ENCODE measurements at regions not wholly inside any gene's neighbourhood (a gene's known extent, or its start where the extent isn't known, plus 50 kb on each side); places are given as distances from the start of the nearest gene placed in this dataset.

DNA sequence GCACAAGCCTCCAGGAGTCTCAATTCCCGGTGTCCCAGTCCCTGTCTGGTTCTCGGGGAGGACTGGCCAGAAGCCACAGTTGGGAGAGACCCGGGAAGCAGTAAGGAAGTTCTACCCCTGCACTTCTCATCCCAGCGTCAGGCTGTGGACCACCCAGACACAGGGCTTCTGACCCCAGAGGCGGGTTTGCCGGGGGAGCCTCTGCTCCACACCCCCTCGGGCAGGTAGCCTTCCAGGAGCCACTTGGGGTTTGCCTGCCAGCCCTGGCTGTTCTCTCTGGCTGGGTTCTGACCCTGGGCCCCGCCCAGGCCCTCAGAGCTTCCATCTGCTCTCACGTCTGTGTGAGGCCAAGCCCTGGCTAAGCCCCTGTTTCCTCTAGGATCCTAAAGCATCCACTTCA is 94.4 kb upstream of the GPC1 start:
- DNase-seq (ENCODE audit: low spot score), result no peak

DNA sequence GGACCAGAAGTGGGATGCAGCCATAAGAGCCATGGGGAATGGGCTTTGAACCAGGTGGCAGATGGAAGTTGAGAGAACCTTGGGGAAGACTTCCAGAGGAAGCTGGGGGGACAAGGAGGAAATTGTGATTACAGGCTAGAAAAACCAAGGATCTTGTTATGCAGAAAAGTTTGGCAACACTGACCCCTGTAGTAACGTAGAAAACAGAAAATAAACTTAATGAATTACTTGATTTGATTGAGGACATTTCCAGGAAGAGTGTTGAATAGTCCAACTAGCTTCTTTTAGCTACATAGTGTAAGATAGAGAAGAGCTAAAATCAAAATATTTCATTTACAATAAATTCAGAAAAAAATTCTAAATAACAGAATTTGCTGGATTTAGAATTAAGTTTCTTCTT is 91.9 kb upstream of the GPC1 start:
- no peak for DNase-seq (ENCODE audit: low spot score)

DNA sequence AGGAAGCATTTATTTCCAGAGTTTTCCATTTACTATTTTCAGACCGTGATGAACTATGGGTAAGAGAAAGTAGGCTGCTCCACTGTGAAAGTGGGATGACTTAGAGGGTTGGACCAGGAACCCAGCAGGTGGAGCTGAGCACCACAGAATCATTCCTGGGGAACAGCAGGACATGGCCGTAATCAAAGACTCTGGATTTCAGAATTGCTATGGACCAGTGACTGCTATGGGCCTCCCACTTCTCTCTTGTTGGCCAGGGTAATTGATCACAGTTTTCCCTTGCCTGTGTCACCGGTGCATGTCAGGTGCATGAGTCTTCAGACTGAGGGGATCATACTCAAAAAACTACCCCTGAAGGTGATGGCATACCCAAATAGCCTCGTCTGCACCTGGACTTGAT is 90.6 kb upstream of the GPC1 start:
- no peak for DNase-seq (ENCODE audit: low spot score)

DNA sequence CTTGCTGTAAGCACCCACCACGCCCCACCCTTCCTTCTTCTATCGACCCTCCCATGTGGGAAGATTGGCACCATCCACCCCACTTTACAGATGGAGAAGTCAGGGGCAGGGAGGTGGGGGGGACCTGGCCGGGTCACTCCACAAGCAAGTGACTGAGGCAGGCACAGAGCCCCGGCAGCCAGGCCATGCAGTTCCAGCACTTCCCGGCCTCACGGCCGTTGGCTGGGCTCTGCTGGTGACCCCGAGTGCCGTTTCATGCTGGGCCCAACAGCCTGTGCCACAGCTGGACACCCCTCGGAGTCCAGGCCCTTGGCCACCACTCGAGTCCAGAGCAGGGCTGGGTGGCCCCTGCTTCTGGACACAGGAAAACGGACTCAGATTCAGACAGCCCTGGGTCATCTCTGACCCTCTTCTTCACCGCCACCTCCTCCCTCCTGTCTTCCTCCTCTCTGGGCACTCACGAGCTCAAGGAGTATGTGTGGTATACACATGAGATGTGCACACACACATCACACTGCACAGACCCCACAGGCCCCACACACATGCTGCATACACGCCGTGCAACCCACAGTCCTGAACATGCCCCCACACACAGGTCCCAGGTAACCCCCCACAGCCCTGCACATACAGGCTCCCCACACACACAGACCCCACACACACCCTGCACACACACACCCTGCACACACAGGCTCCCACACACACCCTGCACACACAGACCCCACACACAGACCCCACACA is 89.3 kb upstream of the GPC1 start:
- no peak for DNase-seq (ENCODE audit: low spot score)

DNA sequence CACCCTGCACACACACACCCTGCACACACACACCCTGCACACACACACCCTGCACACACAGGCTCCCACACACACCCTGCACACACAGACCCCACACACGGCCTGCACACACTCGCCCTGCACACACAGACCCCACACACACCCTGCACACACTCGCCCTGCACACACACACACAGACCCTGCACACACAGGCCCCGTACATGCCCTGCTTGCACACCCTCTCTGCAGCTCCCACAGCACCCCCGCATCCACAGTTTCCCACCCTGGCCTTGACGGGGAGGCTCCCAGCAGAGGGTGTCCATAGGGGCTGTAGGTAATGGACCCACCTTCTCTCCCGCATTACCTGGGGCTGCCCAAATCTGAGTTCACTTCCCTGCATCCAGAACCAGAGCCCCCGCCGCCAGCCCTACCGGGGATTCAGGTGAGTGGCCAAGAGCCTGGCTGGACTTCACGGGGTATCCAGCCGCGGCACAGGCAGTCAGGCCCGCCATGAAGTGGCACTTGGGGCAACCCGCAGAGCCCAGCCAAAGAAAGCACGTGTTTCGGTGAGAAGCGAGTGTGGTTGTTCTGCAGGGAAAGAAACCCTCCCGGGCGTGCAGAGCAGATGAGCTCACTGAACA is 88.6 kb upstream of the GPC1 start:
- DNase-seq (ENCODE audit: low spot score), result no peak

DNA sequence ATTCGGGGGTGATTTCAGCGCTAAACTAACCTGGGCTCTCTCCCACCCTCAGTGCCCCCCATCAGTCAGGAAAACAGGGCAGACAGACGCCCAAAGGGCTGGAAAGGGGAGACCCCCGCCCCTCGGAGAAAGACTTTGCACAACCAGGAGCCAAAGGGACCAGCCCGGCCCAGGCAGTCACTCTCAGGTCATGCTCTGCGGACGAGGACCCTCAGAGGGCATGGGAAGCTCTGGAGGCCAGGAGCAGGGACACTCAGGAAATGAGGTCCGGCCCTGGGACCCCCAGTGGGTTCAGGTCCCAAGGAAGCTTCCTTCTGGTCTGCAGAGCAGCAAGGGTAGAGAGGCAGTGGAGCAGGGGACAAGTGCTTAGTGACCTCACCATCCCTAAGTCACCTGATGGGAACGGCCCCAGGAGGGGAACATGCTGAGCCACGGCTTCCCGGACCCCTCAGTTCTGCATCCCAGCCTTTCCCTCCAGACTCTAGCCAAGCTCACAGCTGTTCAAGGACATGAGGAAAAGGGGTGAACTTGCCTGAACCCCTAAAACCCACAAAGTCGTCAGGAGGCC is 88.0 kb upstream of the GPC1 start:
- DNase-seq (ENCODE audit: low spot score), result no peak

DNA sequence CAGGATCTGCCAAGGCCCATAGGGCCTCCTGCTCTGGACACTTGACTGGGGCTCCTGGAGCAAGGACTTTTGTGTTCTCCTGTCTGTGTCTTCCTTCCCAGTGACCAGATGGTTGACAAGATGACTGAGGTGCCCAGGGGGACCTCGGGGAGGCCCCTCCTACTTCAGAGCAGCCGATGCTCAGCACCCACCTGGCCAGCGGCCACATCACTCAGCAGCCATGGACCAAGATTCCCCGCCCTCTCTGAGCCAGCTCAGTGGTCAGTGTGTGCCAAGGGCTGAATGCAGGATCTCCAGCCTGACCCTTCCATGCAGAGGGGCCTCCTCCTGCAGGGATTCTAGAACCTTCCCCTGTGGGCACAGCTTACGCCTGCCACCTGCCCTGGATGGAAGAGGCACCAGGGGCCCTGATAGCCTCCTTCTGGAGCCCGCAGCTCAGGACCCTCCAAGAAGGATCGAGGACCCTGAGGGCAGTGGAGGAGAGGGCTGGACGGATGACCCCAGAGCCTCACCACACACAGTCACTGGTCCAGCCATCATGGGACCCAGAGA is 87.4 kb upstream of the GPC1 start:
- no peak for DNase-seq (ENCODE audit: low spot score)

DNA sequence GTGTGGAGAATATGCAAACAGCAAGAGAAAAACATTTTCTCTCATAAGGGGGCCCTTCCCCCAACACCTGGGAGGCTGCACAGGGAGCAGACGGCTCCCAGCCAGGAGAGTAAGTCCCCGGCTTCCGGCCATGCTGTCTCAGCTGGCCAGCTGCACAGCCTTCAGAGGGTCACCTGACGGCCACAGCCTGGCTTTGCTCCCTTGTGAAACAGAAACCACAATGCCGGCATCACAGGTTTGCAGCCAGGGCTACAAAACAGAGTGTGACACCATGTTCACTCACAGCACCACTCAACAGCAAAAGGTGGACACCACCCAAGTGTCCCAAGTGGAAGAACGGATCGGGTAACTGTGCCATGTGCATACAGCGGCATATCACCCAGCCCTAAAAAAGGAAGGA is 86.9 kb upstream of the GPC1 start:
- DNase-seq (ENCODE audit: low spot score), result peak; percentile 48

DNA sequence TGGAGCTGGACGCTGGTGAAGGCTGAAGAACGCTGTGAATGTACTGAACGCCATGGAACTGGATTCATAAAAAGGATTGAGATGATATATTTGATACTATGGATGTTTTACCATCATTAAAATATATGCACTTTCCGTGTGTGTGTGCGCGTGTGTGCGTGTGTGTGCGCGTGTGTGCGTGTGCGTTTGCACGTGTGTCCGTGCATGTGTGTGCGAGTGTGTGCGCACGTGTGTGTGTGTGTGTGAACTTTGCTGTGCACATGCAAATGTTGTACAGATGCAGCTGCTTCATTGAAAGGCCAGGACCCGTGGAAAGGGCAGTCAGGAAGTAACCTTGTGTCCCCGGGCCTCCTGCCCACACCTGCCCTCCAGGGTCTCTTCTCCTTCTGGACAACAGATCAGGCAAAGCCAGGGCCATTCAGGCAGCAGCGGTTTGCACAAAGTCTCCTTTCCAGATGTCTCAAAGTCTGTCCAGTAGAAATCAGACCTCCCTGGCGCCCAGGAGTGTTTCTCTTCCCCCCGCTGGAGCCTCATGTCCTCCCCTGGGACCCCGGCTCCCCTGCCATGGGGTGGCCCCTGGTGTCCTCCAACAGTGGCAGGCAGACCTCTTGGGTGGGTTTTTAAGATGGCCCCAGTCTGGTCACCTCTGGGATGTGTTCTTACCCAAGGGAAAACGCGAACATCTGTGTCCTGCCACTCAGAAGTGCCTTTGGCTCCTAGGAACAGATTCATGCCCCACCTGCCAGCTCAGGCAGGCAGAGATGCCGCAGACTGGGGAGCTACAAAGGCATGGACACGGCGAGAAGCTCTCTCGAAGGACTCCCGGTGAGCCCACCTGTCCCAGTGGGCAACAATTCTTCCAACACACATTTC is 86.1 kb upstream of the GPC1 start:
- DNase-seq (ENCODE audit: low spot score), result no peak

DNA sequence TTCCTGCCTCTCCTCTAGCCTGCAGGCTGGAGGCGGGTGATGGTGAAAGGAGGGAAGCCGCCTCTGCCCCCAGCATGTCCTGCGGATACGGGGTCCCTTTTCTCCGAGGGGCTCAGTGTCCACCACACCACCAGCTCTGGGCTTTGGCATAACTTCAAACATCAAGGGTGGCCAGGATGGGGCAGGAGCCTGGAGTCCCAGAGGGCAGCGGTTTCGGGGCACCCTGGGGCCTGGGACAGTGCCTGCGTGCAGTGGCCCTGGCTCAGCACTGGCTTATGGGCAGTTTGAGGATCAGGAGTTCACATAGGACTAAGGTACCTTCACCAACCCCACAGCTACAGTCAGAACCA is 85.5 kb upstream of the GPC1 start:
- no peak for DNase-seq (ENCODE audit: low spot score)

DNA sequence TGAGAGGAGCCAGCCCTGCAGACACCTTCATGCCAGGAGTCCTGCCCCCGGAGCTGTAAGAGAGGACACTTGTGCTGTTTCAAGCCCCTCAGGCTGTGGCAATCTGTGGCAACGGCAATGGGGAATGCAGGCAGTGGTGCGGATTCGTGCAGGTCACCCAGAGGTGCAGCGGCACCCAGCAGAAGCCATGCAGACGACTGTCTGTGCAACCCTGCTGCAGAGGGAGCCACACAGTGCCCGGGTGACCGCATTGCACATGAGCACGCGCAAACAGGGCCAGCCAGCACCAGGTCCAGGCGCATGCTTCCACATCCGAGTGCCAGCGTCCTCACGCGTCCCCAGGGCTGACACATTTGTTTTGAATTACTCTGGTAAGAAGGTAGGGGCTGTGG is 84.8 kb upstream of the GPC1 start:
- DNase-seq (ENCODE audit: low spot score), result no peak

DNA sequence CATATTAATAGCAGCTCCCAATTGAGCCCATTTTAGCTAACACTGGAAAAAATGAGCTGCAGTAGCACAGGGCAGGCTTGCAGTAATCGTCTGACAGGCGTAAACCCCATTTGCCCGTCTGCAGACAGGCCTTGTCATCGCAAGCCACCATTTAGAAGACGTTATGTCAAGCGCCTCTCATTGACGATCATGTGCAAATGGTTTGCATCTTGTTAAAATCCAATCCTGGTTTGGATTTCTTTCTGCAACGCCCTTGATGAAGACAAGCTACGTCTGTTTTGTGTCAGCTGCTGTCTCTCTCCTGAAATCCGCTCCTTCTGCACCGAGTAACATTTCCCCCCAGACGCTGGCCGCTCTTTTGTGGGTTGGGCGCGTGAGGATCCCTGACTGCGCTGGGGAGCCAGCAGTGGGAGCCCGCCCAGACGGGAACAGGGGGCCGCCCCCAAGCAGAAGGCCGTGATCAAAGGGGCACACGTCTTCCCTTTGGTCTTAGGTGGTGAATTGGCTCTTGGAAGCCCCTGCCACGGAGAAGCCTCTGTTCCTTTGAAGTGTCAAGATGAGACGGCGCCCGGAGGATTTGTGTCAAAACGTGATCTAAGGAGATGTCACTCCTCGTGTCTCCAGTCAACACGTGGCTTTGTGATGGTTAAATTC is 84.2 kb upstream of the GPC1 start:
- DNase-seq (ENCODE audit: low spot score), result no peak

DNA sequence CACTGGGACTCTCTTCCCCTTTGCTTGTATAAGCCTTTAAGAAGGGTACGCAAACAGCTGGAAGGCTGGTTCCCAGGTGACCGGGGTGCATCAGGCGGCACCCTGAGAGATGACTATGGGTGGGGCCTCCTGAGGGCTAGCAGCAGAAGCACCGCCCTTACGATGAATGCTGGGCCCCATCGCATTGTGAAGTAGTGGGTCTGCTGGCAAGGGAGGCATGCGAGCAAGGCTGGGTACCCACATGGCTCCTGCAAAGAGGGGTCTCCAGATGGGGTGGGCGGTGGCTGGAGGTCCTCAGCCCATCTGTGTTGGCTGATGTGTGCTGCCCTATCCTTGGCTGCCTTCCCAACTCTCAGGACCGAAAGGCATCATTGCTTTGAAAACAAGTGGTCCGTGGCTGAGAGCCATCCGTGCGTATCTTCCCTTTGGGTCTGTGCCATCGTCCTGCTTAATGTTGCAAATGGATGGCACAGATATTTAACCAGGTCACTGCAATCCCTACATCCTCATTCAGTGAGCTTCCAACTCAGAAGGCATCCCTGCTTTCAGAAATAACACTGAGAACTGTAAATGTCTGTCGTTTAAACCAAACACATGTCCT is 83.5 kb upstream of the GPC1 start:
- no peak for DNase-seq (ENCODE audit: low spot score)

DNA sequence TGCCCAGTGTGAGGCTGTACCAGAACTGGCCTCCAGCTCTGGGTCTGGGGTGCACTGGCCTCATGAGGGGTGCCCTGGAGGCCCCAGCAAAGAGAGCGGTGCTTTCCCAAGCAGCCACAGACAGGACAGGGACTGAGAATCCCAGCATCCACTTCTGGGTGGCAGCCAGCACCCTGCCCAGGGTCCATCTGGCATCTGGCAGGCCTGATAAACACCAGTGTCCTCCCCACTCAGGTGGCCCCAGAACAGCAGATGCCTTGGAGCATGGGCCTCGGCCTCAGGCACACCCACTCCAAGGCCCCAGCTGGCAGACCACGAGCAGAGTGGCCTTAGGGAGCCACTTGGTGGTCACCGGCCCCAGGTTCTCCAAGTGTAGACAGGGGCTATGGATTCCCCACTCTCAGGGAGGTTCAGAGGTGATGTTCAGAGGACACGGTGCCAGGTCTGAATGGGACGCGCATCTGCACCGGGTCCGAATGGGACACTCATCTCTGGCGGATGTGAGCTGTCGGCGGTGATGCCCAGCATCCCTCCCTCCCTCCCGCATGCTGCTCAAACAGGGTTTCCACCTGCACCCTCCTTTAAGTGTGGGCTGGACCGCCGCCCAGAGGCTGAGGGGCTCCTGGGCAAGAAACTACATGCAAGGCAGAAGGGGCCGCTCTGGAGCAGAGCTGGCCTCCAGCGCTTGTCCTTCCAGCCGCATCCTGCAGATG is 82.2 kb upstream of the GPC1 start:
- no peak for DNase-seq (ENCODE audit: low spot score)

DNA sequence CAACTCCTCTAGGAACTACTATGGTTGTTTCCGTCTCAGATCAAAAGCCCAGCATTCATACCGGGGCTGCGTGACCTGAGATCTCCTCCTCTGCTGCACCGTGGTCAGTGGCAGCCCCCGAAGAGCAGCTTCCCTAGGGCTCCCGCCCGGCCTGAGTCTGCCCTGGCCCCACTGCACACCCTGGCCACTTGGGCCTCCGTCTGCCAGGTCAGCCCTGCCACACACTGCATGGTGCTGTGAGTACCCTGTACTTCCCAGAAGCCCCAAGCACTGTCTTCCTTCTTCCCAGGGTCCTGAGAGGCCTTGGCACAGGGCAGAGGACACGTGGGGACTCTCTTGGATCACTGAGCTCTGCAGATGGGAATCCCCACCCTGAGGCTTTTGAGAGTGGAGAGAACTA is 81.5 kb upstream of the GPC1 start:
- no peak for DNase-seq (ENCODE audit: low spot score)

DNA sequence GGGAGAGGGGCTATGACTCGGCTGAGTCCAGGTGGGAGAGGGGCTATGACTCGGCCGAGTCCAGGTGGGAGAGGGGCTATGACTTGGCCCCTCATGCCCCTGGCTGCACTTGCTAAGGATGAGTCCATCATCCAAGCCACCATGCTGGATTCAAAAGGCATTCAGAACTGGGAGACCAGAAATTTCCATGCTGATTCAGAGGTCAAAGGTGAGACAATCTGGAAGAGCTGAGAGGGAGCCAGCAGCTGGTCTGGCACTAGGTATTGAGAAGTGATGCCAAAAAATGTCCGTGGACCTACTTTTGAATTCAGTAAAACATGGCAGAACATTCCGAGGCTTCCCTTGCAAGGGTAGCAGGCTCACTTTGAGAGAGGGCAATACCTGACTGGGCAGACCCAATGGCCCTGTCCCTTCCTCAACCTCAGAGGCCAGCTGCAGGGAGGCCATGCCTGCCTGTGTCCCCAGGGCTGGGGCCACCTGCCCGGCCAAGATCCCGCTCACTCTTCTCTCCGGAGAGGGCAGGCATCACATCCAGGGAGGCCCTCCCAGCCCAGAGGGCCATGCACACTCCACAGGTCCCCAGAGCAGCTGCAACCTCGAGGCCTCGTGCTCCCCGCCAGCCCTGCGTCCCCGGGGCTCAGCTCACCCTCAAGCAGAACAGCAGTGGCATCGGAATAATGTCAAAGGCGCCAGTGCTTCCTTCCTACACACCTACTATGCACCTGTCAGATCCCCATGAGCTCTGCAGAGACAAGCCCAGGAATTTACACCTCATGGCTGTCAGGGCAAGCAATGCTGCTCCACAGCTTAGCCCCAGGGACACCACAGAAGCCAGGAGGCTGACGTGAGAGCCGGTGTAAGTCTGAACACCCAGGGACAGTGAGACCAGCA is 80.2 kb upstream of the GPC1 start:
- peak; percentile 29 for DNase-seq (ENCODE audit: low spot score)

DNA sequence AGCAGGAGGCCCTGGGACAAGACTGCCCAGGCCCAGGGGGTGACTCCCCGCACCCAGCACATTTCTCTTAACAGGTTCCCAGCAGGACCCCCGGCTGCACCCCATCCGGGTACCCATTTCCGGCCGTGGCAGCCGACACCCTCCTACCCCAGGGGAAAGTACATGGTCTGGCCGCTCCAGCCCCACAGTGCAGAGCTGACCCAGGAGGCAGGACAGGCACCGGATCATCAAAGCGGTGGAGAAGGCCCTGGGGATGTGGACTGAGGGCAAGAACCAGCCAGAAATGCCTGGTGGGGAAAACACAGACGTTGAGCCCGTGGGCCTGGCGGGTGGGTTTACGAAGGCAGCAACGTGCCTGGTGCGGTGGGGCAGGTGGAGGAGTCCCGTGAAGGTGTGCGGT is 79.5 kb upstream of the GPC1 start:
- no peak for DNase-seq (ENCODE audit: low spot score)

DNA sequence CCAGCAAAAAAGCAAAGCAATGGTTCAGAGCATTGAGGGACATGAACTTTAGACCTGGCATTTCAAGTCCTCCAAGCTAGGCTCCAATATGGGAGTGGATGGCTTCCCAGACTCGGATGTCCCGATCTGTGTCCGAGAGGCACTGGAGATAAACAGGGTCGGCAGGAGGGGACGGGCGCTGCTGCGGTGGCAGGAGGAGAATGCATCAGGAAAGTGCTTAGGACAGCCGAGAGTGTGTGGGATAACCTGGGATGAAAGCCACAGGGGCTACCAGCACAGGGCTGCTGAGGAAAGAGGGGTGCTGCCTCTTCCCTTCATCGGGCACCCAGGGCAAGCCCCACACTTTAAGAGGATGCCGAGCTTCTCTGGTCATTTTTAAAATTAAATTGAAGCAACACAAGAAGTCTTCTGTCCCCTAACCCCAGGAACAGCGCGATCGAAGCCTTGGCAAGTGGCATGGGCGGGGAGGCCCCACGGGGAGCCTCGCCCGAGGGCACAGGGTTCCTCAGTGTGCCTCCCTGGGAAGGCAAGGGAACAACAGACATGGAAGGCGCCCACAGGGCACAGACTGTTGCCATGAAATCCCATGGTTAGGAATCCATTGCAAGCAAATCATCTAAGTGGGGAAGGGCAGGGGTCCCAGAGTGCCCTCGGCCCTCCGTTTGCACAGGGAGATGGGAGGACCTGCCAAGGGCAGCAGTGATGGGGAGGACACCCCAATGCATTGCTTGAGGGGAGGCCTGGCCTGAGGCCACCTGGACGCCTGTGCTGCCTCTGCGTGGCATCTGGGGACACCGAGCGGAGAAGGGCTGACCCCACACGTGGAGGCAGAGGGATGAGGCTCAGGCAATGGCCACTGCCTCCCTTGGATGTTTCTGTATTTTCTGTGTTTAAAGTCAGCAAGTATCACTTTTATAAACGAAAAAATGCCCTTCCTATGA is 78.5 kb upstream of the GPC1 start:
- no peak for DNase-seq (ENCODE audit: low spot score)

DNA sequence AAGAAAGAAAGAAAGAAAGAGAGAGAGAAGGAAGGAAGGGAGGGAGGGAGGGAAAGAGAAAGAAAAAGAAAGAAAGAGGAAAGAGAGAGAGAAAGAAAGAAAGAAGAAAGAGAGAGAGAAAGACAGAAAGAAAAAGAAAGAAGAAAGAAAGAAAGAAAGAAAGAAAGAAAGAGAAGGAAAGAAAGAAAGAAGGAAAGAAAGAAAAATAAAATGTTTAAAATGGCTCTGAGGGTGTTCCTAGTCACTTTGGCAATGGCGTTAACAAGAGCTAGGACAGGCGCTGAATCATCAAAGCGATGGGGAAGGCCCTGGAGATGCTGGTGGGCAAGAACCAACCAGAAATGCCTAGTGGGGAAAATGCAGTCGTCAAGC is 77.8 kb upstream of the GPC1 start:
- DNase-seq (ENCODE audit: low spot score), result no peak
